H9 (cell line): ENCODE measurements at regions not wholly inside any gene's neighbourhood (a gene's known extent, or its start where the extent isn't known, plus 50 kb on each side); places are given as distances from the start of the nearest gene placed in this dataset.

ENCODE experiments used
- DNase-seq: peaks from one replicate; pipeline ENCODE4 v3.0.0-alpha.2; 2017
- H2AFZ ChIP-seq: one replicate; pipeline ENCODE4 v1.6.1; 2013; ENCODE audit warnings: mild to moderate bottlenecking, low read length, control low read depth, moderate library complexity
- H2AK5ac ChIP-seq: 2 replicates; pipeline ENCODE4 v1.6.1; 2013; ENCODE audit warnings: low read length, control low read depth, mixed read lengths; ENCODE audit not compliant: insufficient read length
- H2BK120ac ChIP-seq: one replicate; pipeline ENCODE4 v1.6.1; 2013; ENCODE audit warnings: low read depth, mild to moderate bottlenecking, low read length, control low read depth, inconsistent platforms; ENCODE audit not compliant: poor library complexity, severe bottlenecking
- H2BK12ac ChIP-seq: 2 replicates; pipeline ENCODE4 v1.6.1; 2013; ENCODE audit warnings: low read length, control low read depth, mixed read lengths, low read depth; ENCODE audit not compliant: insufficient read length
- H2BK15ac ChIP-seq: 2 replicates; pipeline ENCODE4 v1.6.1; 2013; ENCODE audit warnings: low read depth, low read length, control low read depth
- H2BK20ac ChIP-seq: one replicate; pipeline ENCODE4 v1.6.1; 2013; ENCODE audit warnings: low read depth, mild to moderate bottlenecking, low read length, control low read depth, inconsistent platforms; ENCODE audit not compliant: poor library complexity, severe bottlenecking
- H2BK5ac ChIP-seq: 2 replicates; pipeline ENCODE4 v1.6.1; 2013; ENCODE audit warnings: low read length, control low read depth, mixed read lengths; ENCODE audit not compliant: insufficient read length
- H3K14ac ChIP-seq: 2 replicates; pipeline ENCODE4 v1.6.1; 2013; ENCODE audit warnings: low read length, control low read depth; ENCODE audit not compliant: insufficient read depth
- H3K18ac ChIP-seq: 2 replicates; pipeline ENCODE4 v1.6.1; 2013; ENCODE audit warnings: low read depth, mild to moderate bottlenecking, mixed read lengths, low read length, control low read depth; ENCODE audit not compliant: insufficient read length
- H3K23ac ChIP-seq: 2 replicates; pipeline ENCODE4 v1.6.1; 2013; ENCODE audit warnings: low read length, control low read depth, mixed read lengths, low read depth; ENCODE audit not compliant: insufficient read length
- H3K23me2 ChIP-seq: 2 replicates; pipeline ENCODE4 v1.6.1; 2013; ENCODE audit warnings: low read depth, mild to moderate bottlenecking, mixed read lengths, low read length, control low read depth; ENCODE audit not compliant: insufficient read length, poor library complexity, severe bottlenecking
- H3K27ac ChIP-seq: 2 replicates; pipeline ENCODE4 v1.5.1; 2013; ENCODE audit warnings: low read length, control low read depth, mixed read lengths, low read depth; ENCODE audit not compliant: insufficient read length
- H3K27me3 ChIP-seq: 2 replicates; pipeline ENCODE4 v1.6.1; 2013; ENCODE audit warnings: low read length, control low read depth, inconsistent platforms; ENCODE audit not compliant: insufficient read depth
- H3K4ac ChIP-seq: 2 replicates; pipeline ENCODE4 v1.6.1; 2013; ENCODE audit warnings: low read depth, mild to moderate bottlenecking, control low read depth, inconsistent platforms, low read length, moderate library complexity
- H3K4me1 ChIP-seq: 2 replicates; pipeline ENCODE4 v1.6.1; 2013; ENCODE audit warnings: low read length, control low read depth, inconsistent platforms; ENCODE audit not compliant: insufficient read depth
- H3K4me2 ChIP-seq: 2 replicates; pipeline ENCODE4 v1.6.1; 2013; ENCODE audit warnings: low read length, control low read depth, mixed read lengths; ENCODE audit not compliant: insufficient read length, insufficient read depth
- H3K56ac ChIP-seq: 2 replicates; pipeline ENCODE4 v1.6.1; 2013; ENCODE audit warnings: low read depth, mild to moderate bottlenecking, mixed read lengths, low read length, control low read depth; ENCODE audit not compliant: insufficient read length
- H3K79me1 ChIP-seq: 2 replicates; pipeline ENCODE4 v1.6.1; 2013; ENCODE audit warnings: low read depth, mild to moderate bottlenecking, moderate library complexity, low read length, control low read depth, inconsistent platforms; ENCODE audit not compliant: insufficient read depth, poor library complexity, severe bottlenecking
- H3K79me2 ChIP-seq: 2 replicates; pipeline ENCODE4 v1.6.1; 2013; ENCODE audit warnings: low read length, control low read depth, inconsistent platforms; ENCODE audit not compliant: insufficient read depth
- H3K9ac ChIP-seq: 2 replicates; pipeline ENCODE4 v1.6.1; 2013; ENCODE audit warnings: low read length, control low read depth, mixed read lengths; ENCODE audit not compliant: insufficient read length; ENCODE audit errors: extremely low read depth
- H3K9me3 ChIP-seq: one replicate; pipeline ENCODE4 v1.6.1; 2013; ENCODE audit warnings: low read depth, low read length, inconsistent platforms; ENCODE audit not compliant: control insufficient read depth
- H3T11ph ChIP-seq: one replicate; pipeline ENCODE4 v1.6.1; 2013; ENCODE audit warnings: mild to moderate bottlenecking, low read length, control low read depth, inconsistent platforms
- H4K20me1 ChIP-seq: one replicate; pipeline ENCODE4 v1.6.1; 2013; ENCODE audit not compliant: control insufficient read depth, insufficient read length, insufficient read depth
- H4K5ac ChIP-seq: 2 replicates; pipeline ENCODE4 v1.6.1; 2013; ENCODE audit warnings: low read depth, mild to moderate bottlenecking, mixed read lengths, low read length, control low read depth; ENCODE audit not compliant: insufficient read length
- H4K8ac ChIP-seq: replicated peaks from 2 replicates; pipeline ENCODE4 v1.6.1; 2013; ENCODE audit warnings: low read length, control low read depth, mixed read lengths, low read depth; ENCODE audit not compliant: insufficient read length
- H4K91ac ChIP-seq: 2 replicates; pipeline ENCODE4 v1.6.1; 2013; ENCODE audit warnings: low read depth, mild to moderate bottlenecking, moderate library complexity, mixed read lengths, low read length, control low read depth; ENCODE audit not compliant: insufficient read length
- H3K27ac Mint-ChIP-seq, 3 experiments: 2 replicates in 2 of 3; 3 replicates in 1 of 3; pipeline ENCODE4 v1.8.0; 2020 to 2021; ENCODE audit warnings: mixed read lengths in 3 of 3, mild to moderate bottlenecking in 1 of 3, moderate library complexity in 1 of 3
- H3K27me3 Mint-ChIP-seq: 2 replicates; pipeline ENCODE4 v1.8.0; 2021; ENCODE audit warnings: low read depth, mild to moderate bottlenecking, moderate library complexity, mixed read lengths
- H3K36me3 Mint-ChIP-seq, 3 experiments: 2 replicates in 2 of 3; 3 replicates in 1 of 3; pipeline ENCODE4 v1.8.0; 2020 to 2021; ENCODE audit warnings: low read depth in 3 of 3, mixed read lengths in 3 of 3; ENCODE audit not compliant: insufficient read depth in 1 of 3
- H3K4me1 Mint-ChIP-seq, 2 experiments: 2 replicates each; pipeline ENCODE4 v1.8.0; 2020; ENCODE audit warnings: mixed read lengths in 2 of 2
- H3K4me3 Mint-ChIP-seq, 2 experiments: 2 replicates in 1 of 2; 3 replicates in 1 of 2; pipeline ENCODE4 v1.8.0; 2020 to 2021; ENCODE audit warnings: mild to moderate bottlenecking in 2 of 2, mixed read lengths in 2 of 2, moderate library complexity in 1 of 2
- H3K9me3 Mint-ChIP-seq, 2 experiments: 2 replicates in 1 of 2; 3 replicates in 1 of 2; pipeline ENCODE4 v1.8.0; 2020; ENCODE audit warnings: mild to moderate bottlenecking in 2 of 2, mixed read lengths in 2 of 2, moderate library complexity in 1 of 2
- WGBS: extraction: QIAGEN DNeasy Blood & Tissue Kit; methylation state at CpG from one replicate; pipeline ENCODE4 v1.1.7; 2013; ENCODE audit warnings: missing lambda C conversion rate, low lambda C conversion rate, mixed read lengths; ENCODE audit not compliant: insufficient read length; ENCODE audit errors: extremely low coverage; 5-methylcytosine and 5-hydroxymethylcytosine counted together
- TF ChIP-seq, protein P1 (sequence below): fragments of 200-600 bp; sonication (generic); conservative IDR thresholded peaks from 3 replicates; pipeline ENCODE4 v1.8.0; 2021; ENCODE audit warnings: antibody characterized with exemption, mild to moderate bottlenecking

DNA sequence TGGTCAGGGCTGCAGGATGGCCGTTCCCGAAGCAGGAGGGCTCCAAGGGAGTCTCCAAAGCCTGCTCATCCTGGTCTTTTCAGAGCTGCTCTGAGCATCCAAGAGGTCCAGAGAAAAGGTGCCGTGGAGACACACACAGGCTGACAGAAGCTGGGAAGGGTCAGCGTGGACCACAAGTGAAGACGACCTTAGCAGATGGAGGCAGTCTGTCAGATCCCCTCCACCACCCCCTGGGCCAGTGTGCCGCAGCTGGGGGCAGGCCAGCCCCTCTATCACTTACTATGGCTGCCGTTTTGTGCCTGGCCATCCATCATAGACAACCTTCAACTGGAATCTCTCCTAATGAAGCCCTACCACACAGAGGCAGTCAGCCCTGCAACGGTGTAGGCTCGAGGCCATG lies 335.1 kb upstream of the RGMA start:
- no peak for DNase-seq
- TF ChIP-seq, protein P1, sequence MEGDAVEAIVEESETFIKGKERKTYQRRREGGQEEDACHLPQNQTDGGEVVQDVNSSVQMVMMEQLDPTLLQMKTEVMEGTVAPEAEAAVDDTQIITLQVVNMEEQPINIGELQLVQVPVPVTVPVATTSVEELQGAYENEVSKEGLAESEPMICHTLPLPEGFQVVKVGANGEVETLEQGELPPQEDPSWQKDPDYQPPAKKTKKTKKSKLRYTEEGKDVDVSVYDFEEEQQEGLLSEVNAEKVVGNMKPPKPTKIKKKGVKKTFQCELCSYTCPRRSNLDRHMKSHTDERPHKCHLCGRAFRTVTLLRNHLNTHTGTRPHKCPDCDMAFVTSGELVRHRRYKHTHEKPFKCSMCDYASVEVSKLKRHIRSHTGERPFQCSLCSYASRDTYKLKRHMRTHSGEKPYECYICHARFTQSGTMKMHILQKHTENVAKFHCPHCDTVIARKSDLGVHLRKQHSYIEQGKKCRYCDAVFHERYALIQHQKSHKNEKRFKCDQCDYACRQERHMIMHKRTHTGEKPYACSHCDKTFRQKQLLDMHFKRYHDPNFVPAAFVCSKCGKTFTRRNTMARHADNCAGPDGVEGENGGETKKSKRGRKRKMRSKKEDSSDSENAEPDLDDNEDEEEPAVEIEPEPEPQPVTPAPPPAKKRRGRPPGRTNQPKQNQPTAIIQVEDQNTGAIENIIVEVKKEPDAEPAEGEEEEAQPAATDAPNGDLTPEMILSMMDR: no peak
- Mint-ChIP-seq H3K4me3 (no peak overlapping the region), H3K36me3 (peaks cover 3 to 6% (median 4%) of the 10 kb centered on the region in 3 experiments; a peak in 4 of 7 replicates), H3K4me1 (peaks cover 14 to 15% of the 10 kb centered on the region in 2 experiments), H3K27ac (no peak overlapping the region), H3K27me3 (peaks cover 16% of the 10 kb centered on the region), H3K9me3 (peaks cover 4 to 5% of the 10 kb centered on the region in 2 experiments; a peak in 4 of 5 replicates)
- no peak overlapping the region for H3K9ac ChIP-seq
- no peaks in the 10 kb centered on the region for H3K79me2 ChIP-seq
- no peak overlapping the region for H3T11ph ChIP-seq
- no peak overlapping the region for H3K56ac ChIP-seq
- H4K20me1 ChIP-seq: no peaks in the 10 kb centered on the region
- H4K8ac ChIP-seq: no peak overlapping the region
- H4K5ac ChIP-seq: no peak overlapping the region
- H2BK5ac ChIP-seq: no peak overlapping the region
- no peaks in the 10 kb centered on the region for H3K9me3 ChIP-seq
- no peaks in the 10 kb centered on the region for H3K27me3 ChIP-seq
- no peak overlapping the region for H3K14ac ChIP-seq
- H2AK5ac ChIP-seq: no peak overlapping the region
- H3K23me2 ChIP-seq: no peaks in the 10 kb centered on the region
- no peak overlapping the region for H4K91ac ChIP-seq
- H2BK15ac ChIP-seq: no peak overlapping the region
- H3K4ac ChIP-seq: no peak overlapping the region
- whole genome bisulfite sequencing: no CpG with 5 or more reads among the region's 9 CpGs
- H2BK20ac ChIP-seq: no peak overlapping the region
- no peak overlapping the region for H3K27ac ChIP-seq
- no peak overlapping the region for H3K18ac ChIP-seq
- no peaks in the 10 kb centered on the region; the same call in 1 of the 2 replicates for H3K4me1 ChIP-seq
- H3K4me2 ChIP-seq: no peak overlapping the region
- no peaks in the 10 kb centered on the region for H3K79me1 ChIP-seq
- no peak overlapping the region for H2BK12ac ChIP-seq
- H2BK120ac ChIP-seq: no peak overlapping the region
- no peak overlapping the region for H2AFZ ChIP-seq
- no peak overlapping the region for H3K23ac ChIP-seq
